Lung (tissue), 11 donors: ENCODE measurements at regions not wholly inside any gene's neighbourhood (a gene's known extent, or its start where the extent isn't known, plus 50 kb on each side); places are given as distances from the start of the nearest gene placed in this dataset.

ENCODE experiments used
- ATAC-seq: fragments of 200-7000 bp; cut with Tn5 transposase; one replicate; pipeline ENCODE4 v1.9.1; 2020; ENCODE audit warnings: moderate number of reproducible peaks; ENCODE audit not compliant: insufficient read depth, low FRiP score
- DNase-seq, 3 donors: peaks; one replicate each; pipeline ENCODE4 v3.0.0-alpha.2; 2013 to 2017
- H3K27ac ChIP-seq, 2 donors: one replicate each; pipeline ENCODE4 v1.5.1; 2013; ENCODE audit warnings: mild to moderate bottlenecking in 2 of 2, moderate library complexity in 2 of 2, control low read depth in 1 of 2, inconsistent platforms in 1 of 2, low read depth in 1 of 2, low read length in 1 of 2
- H3K27me3 ChIP-seq, 3 donors: one replicate each; pipeline ENCODE4 v1.5.1; 2013; ENCODE audit warnings: low read length in 2 of 3; ENCODE audit not compliant: control insufficient read depth in 3 of 3, insufficient read depth in 3 of 3
- H3K36me3 ChIP-seq, 4 donors: one replicate each; pipeline ENCODE4 v1.5.1; 2013; ENCODE audit warnings: low read length in 4 of 4, mild to moderate bottlenecking in 1 of 4, moderate library complexity in 1 of 4; ENCODE audit not compliant: control insufficient read depth in 4 of 4, insufficient read depth in 4 of 4
- H3K4me1 ChIP-seq, 5 donors: one replicate each; pipeline ENCODE4 v1.5.1; 2013; ENCODE audit warnings: low read length in 5 of 5, mild to moderate bottlenecking in 2 of 5, moderate library complexity in 1 of 5; ENCODE audit not compliant: control insufficient read depth in 5 of 5, insufficient read depth in 5 of 5
- H3K4me3 ChIP-seq: one replicate; pipeline ENCODE4 v1.5.1; 2013; ENCODE audit warnings: mild to moderate bottlenecking, control low read depth, moderate library complexity
- H3K9ac ChIP-seq, 2 donors: one replicate each; pipeline ENCODE4 v1.5.1; 2013; ENCODE audit warnings: low read length in 2 of 2, control low read depth in 1 of 2; ENCODE audit not compliant: insufficient read depth in 1 of 2
- H3K9me3 ChIP-seq, 4 donors: one replicate each; pipeline ENCODE4 v1.5.1; 2013; ENCODE audit warnings: low read length in 3 of 4, mild to moderate bottlenecking in 1 of 4, moderate library complexity in 1 of 4; ENCODE audit not compliant: control insufficient read depth in 4 of 4, insufficient read depth in 3 of 4
- WGBS, 2 donors: extraction: QIAGEN DNeasy Blood & Tissue Kit; methylation state at CpG; one replicate each; pipeline ENCODE4 v1.1.7; 2013; 5-methylcytosine and 5-hydroxymethylcytosine counted together
- TF ChIP-seq, protein P1 (sequence below): IDR thresholded peaks from 2 replicates; pipeline ENCODE4 v1.5.1; 2012; ENCODE audit warnings: mild to moderate bottlenecking; ENCODE audit errors: control extremely low read depth, extremely low read depth
- donor health status: control.
- donor health status: control.
- donor health status: Bipolar disorder and iron deficiency.
- donor health status: healthy.
- donor health status: DM: yes; HTN: yes; CAD: no.

GRCh38 chr7:42469341-42469740 lies 232.3 kb upstream of the GLI3 start:
- no peak overlapping the region for H3K27ac ChIP-seq
- H3K4me3 ChIP-seq: no peak overlapping the region
- DNase-seq (no peak), ATAC-seq (no peak)
- H3K4me1 ChIP-seq: no peaks in the 10 kb centered on the region
- H3K9me3 ChIP-seq: no peaks in the 10 kb centered on the region
- no peaks in the 10 kb centered on the region for H3K27me3 ChIP-seq
- WGBS, 2 donors: 84 to 86% methylated on average over 10 of the region's 10 CpGs
- TF ChIP-seq, protein P1, sequence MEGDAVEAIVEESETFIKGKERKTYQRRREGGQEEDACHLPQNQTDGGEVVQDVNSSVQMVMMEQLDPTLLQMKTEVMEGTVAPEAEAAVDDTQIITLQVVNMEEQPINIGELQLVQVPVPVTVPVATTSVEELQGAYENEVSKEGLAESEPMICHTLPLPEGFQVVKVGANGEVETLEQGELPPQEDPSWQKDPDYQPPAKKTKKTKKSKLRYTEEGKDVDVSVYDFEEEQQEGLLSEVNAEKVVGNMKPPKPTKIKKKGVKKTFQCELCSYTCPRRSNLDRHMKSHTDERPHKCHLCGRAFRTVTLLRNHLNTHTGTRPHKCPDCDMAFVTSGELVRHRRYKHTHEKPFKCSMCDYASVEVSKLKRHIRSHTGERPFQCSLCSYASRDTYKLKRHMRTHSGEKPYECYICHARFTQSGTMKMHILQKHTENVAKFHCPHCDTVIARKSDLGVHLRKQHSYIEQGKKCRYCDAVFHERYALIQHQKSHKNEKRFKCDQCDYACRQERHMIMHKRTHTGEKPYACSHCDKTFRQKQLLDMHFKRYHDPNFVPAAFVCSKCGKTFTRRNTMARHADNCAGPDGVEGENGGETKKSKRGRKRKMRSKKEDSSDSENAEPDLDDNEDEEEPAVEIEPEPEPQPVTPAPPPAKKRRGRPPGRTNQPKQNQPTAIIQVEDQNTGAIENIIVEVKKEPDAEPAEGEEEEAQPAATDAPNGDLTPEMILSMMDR: no peak
- no peaks in the 10 kb centered on the region for H3K36me3 ChIP-seq
- no peak overlapping the region for H3K9ac ChIP-seq

DNA sequence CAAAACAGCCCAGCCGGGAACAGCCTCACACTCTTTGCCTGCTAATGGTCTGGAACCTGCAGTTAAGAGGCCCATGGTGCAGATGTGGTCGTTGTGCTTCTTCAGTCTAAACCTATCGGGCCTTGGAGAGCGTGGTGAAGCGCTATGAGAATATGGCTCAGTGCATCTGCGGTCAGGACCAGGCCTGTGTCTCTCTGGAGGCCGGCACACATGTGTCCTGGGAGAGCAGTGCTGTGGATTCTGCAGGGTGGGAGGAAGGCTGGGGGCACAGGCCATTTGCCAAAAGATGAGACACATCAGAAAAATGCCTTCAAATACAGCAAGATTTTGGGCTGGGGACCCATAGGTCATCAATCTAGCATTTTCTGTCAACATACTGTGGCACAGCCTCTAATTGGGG lies 231.5 kb upstream of the GLI3 start:
- ATAC-seq (no peak), DNase-seq (no peak)
- Histone ChIP-seq H3K9me3 (no peaks in the 10 kb centered on the region), H3K27ac (no peak overlapping the region), H3K4me3 (no peak overlapping the region), H3K4me1 (no peaks in the 10 kb centered on the region), H3K36me3 (no peaks in the 10 kb centered on the region), H3K27me3 (no peaks in the 10 kb centered on the region), H3K9ac (no peak overlapping the region)
- TF ChIP-seq, protein P1: no peak
- WGBS, 2 donors: 92 to 93% methylated on average over 7 of the region's 7 CpGs

DNA sequence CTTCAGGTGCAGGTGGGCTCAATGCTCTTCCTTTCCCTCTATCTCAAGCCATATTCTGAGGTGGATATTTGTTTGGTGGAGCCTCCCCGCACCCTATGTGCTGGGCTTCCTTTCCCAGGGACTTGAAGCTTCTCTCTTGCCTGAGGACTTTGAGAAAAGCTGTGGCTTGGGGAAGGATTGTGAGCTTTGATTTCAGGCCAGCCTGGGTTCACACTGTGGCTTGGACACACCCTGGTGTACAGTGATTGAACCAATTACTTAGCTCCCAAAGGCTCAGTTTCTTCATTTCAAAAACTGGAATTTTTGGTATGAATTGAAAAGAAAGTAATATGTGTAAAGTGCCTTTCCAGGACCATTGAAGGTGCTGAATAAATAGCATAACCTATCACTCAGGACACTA lies 224.5 kb upstream of the GLI3 start:
- no peak overlapping the region for H3K9ac ChIP-seq
- no peaks in the 10 kb centered on the region for H3K36me3 ChIP-seq
- H3K9me3 ChIP-seq: no peaks in the 10 kb centered on the region
- TF ChIP-seq, protein P1: no peak
- no peak overlapping the region for H3K27ac ChIP-seq
- 92 to 95% methylated on average over 1 of the region's 1 CpG for WGBS, 2 donors
- H3K4me3 ChIP-seq: no peak overlapping the region
- H3K27me3 ChIP-seq: no peaks in the 10 kb centered on the region
- no peak for ATAC-seq
- H3K4me1 ChIP-seq: no peaks in the 10 kb centered on the region
- no peak for DNase-seq

GRCh38 chr7:42460933-42461332 lies 223.9 kb upstream of the GLI3 start:
- Histone ChIP-seq H3K4me1 (no peaks in the 10 kb centered on the region), H3K27me3 (no peaks in the 10 kb centered on the region), H3K9ac (no peak overlapping the region), H3K4me3 (no peak overlapping the region), H3K36me3 (no peaks in the 10 kb centered on the region), H3K9me3 (no peaks in the 10 kb centered on the region), H3K27ac (no peak overlapping the region)
- 56 to 59% methylated on average over 1 of the region's 1 CpG for WGBS, 2 donors
- TF ChIP-seq, protein P1: no peak
- ATAC-seq: no peak
- DNase-seq: no peak
